Progenitor cell of endocrine pancreas (in vitro differentiated cells): ENCODE measurements at regions not wholly inside any gene's neighbourhood (a gene's known extent, or its start where the extent isn't known, plus 50 kb on each side); places are given as distances from the start of the nearest gene placed in this dataset.

Experiments
- DNase-seq: peaks from one replicate; pipeline ENCODE4 v3.0.0; 2021; ENCODE audit warnings: low spot score; ENCODE audit not compliant: unreplicated experiment
- H3K27ac Mint-ChIP-seq: 2 replicates; pipeline ENCODE4 v1.8.0; 2021; ENCODE audit warnings: mild to moderate bottlenecking, moderate library complexity, mixed read lengths
- H3K27me3 Mint-ChIP-seq: 2 replicates; pipeline ENCODE4 v1.8.0; 2021; ENCODE audit warnings: mixed read lengths
- H3K36me3 Mint-ChIP-seq: 2 replicates; pipeline ENCODE4 v1.8.0; 2022; ENCODE audit warnings: mixed read lengths; ENCODE audit not compliant: insufficient read depth
- H3K4me1 Mint-ChIP-seq: 2 replicates; pipeline ENCODE4 v1.8.0; 2021; ENCODE audit warnings: low read depth, mixed read lengths
- H3K4me3 Mint-ChIP-seq: 2 replicates; pipeline ENCODE4 v1.8.0; 2021; ENCODE audit warnings: low read depth, mild to moderate bottlenecking, moderate library complexity, mixed read lengths
- H3K9me3 Mint-ChIP-seq: 2 replicates; pipeline ENCODE4 v1.8.0; 2021; ENCODE audit warnings: low read depth, mixed read lengths
- TF ChIP-seq, protein P1 (sequence below): fragments of 200-600 bp; sonication (generic); IDR thresholded peaks from one replicate; pipeline ENCODE4 v1.5.0; 2021; ENCODE audit warnings: antibody characterized with exemption, mild to moderate bottlenecking; ENCODE audit not compliant: unreplicated experiment

DNA sequence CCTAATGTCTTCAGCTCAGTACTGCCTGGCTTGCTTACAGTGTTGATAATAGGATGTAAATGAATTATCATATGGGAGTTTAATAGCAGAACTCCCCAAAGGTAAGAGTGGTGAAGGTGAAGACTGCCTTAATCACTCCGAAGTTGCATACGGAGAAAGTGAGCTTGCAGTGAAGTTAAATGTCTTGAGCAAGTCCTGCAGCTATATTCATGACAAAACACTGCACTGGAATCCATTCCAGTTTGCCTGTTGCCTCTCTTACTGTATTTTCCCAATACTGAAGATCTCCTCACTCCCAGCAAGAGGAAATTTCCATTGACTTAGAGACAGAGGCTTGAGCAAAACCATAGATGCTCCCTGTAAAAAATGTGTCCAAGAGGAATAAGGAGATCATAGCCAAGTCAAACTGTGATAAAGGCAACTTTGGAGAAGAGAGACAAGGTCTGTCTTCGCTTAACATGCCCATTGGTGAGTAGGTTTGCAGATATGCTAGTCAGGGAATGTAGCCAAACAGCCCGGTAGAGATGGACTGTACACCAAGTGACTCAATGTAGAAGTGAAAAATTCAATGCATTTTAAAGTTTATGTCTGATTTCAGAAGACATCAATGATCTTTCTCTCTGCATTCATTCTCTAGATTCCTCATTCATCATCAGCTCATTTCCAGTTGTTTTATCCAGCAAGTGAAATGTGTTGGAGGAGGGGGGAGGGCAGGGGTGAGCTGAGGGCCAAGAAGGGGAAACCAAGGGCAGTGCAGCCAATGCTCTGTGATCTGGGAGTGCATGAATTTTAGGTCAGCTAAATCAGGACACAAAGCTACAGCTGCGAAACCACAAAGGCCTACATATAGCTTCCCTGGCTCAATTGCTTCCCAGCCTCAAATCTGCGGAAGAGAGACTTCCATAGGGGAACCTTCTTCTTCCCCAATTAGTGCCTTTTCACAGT is 667.1 kb upstream of the NR2F2 start:
- TF ChIP-seq, protein P1, sequence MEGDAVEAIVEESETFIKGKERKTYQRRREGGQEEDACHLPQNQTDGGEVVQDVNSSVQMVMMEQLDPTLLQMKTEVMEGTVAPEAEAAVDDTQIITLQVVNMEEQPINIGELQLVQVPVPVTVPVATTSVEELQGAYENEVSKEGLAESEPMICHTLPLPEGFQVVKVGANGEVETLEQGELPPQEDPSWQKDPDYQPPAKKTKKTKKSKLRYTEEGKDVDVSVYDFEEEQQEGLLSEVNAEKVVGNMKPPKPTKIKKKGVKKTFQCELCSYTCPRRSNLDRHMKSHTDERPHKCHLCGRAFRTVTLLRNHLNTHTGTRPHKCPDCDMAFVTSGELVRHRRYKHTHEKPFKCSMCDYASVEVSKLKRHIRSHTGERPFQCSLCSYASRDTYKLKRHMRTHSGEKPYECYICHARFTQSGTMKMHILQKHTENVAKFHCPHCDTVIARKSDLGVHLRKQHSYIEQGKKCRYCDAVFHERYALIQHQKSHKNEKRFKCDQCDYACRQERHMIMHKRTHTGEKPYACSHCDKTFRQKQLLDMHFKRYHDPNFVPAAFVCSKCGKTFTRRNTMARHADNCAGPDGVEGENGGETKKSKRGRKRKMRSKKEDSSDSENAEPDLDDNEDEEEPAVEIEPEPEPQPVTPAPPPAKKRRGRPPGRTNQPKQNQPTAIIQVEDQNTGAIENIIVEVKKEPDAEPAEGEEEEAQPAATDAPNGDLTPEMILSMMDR, result no peak
- H3K36me3 Mint-ChIP-seq, result no peaks in the 10 kb centered on the region
- H3K9me3 Mint-ChIP-seq, result peaks cover 3% of the 10 kb centered on the region
- no peak for DNase-seq
- H3K4me1 Mint-ChIP-seq, result peaks cover 12% of the 10 kb centered on the region
- H3K27me3 Mint-ChIP-seq, result peaks cover 6% of the 10 kb centered on the region
- no peak overlapping the region for H3K27ac Mint-ChIP-seq
- no peak overlapping the region for H3K4me3 Mint-ChIP-seq

DNA sequence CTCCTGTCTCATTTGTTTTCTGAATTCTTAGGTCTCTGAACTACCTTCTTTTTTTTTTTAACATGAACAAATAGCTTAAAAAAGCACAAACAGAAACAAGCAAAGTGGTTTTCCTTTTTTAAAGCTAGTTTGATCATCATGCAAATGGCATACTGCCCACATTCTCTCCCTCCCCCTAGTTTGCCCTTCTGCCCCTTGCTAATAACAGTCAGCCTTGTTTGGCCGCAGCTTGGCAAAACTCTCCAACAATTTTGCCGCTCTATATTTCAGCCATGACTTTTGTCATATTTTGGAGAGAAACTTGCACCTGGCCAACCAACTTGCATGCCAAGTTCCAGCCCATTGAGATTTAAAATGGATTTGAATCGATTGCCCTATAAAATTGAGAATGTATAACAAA is 666.0 kb upstream of the NR2F2 start:
- Mint-ChIP-seq H3K4me3 (no peak overlapping the region), H3K4me1 (peaks cover 17% of the 10 kb centered on the region), H3K9me3 (peaks cover 3% of the 10 kb centered on the region), H3K36me3 (no peaks in the 10 kb centered on the region), H3K27ac (no peak overlapping the region), H3K27me3 (peaks cover 8% of the 10 kb centered on the region)
- TF ChIP-seq, protein P1, result no peak
- no peak for DNase-seq

DNA sequence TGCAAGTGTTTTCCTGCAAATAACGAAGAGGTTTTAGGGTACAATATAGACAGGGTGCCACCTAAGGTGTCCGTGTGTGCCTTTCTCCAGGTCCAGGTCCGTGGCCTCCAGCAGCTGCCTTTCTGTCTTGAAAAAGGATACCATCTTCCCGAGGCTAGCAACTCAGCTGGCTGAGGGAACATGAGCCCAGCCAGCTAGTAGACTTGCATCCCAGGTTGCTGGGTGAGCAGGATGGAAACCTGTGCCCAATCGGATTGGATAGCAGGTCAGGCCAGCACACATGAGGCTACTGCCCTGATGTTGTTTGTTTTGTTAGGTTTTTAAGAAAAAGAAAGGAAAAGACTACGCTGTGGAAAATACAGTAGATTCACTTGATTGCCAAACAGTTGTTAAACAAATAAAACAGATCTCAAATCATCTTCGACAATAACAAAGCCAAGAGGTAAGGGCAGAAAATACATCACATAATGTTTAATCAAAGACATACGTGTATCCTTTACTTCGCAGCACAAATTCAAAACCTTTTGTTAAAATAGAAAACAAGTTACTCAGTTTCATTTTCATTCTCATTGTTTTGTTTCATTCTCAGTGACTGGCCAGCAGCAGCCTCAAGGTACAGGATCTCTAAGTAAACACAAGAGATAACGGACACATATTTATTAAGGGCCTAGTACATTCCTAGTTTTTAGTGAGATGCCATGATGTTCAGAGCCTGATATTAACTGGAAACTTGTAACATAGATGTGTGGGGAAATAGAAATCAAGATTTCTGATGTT is 661.2 kb upstream of the NR2F2 start:
- TF ChIP-seq, protein P1, result no peak
- H3K27ac Mint-ChIP-seq, result no peak overlapping the region
- peaks cover 17% of the 10 kb centered on the region for H3K4me1 Mint-ChIP-seq
- H3K27me3 Mint-ChIP-seq, result peaks cover 8% of the 10 kb centered on the region
- H3K36me3 Mint-ChIP-seq, result no peaks in the 10 kb centered on the region
- no peaks in the 10 kb centered on the region for H3K9me3 Mint-ChIP-seq
- DNase-seq, result no peak
- no peak overlapping the region for H3K4me3 Mint-ChIP-seq

DNA sequence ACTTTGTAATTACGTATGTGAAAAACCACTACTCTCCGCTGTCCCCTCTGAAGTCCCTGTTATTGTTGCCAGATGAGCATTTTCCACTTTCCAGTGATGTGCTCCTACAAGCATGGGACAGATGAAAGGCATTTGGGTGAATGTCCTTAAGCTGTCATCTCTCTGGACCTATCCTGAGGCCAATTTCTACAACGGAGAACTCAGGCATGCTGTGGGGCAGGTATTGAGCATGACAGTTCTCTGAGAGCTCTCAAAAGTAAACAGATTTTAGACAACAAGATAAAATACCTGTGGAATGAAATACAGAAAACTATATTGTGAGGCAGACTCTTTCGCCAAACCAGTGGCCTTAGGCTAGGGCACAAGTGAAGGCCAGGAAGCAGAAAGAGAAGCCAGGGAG is 656.5 kb upstream of the NR2F2 start:
- no peak overlapping the region for H3K4me3 Mint-ChIP-seq
- H3K27ac Mint-ChIP-seq, result no peak overlapping the region
- TF ChIP-seq, protein P1, result no peak
- no peak for DNase-seq
- no peaks in the 10 kb centered on the region for H3K27me3 Mint-ChIP-seq
- H3K36me3 Mint-ChIP-seq, result no peaks in the 10 kb centered on the region
- no peaks in the 10 kb centered on the region for H3K4me1 Mint-ChIP-seq
- peaks cover 6% of the 10 kb centered on the region for H3K9me3 Mint-ChIP-seq

DNA sequence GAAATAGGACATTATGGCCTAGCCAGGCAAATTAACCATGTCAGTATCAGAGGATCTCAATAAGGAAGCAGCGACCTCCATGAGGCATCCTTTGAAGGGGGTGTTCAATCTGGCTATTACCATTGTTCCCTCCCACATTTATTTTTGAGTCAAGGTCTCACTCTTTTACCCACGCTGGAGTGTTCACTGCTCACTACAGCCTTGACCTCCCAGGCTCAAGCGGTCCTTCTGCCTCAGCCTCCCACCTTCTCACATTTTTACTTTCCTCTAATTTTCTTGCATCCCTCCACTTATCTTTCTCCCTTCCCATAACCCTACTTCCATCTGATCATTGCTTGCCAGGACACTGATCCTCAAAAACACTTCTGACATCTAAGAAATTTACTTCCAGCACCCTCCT is 654.0 kb upstream of the NR2F2 start:
- Mint-ChIP-seq H3K27ac (no peak overlapping the region), H3K4me1 (no peaks in the 10 kb centered on the region), H3K9me3 (peaks cover 6% of the 10 kb centered on the region), H3K36me3 (no peaks in the 10 kb centered on the region), H3K27me3 (no peaks in the 10 kb centered on the region), H3K4me3 (no peak overlapping the region)
- TF ChIP-seq, protein P1, result no peak
- DNase-seq, result no peak
